ENCODE measurements at regions not wholly inside any gene's neighbourhood (a gene's known extent, or its start where the extent isn't known, plus 50 kb on each side); places are given as distances from the start of the nearest gene placed in this dataset.

DNA sequence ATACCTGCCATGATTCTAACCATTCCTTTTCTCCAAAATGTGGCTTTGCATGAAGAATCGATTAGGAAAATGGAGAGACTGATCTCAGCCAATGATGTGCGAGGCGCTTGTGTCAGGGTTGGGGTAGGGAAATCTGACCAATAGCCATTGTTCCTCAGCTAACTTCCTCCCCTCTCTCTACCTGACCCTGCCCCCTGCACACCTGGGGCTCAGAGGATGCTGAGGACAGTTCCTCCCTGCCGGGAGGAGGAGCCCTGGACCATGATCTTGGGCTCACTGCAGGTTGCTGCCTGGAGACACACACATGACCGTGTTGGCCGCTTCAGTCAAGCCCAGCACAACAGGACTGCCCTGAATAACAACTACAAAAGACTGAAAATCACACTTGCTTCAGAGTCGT, 119.8 kb upstream of the SFSWAP start:
- ChIA-PET POLR2A (ENCODE audit: partially characterized antibody) (no interaction called here), CTCF (ENCODE audit: partially characterized antibody) (interaction anchor here (0.8 to 2.0 kb wide), 5 partner anchors 13 to 459 kb away, joined by 3 to 7 read pairs (median 4); no protein-coding TSS in a partner anchor)
- Histone ChIP-seq H3K79me1 (ENCODE audit: low read depth, low read length) (no peaks in the 10 kb centered on the region), H4K91ac (replicated peaks; ENCODE audit: insufficient read length, low read length) (no peak overlapping the region), H3K23me2 (ENCODE audit: low read depth, low read length) (peaks cover 3% of the 10 kb centered on the region; the same call in 1 of the 2 replicates), H2AFZ (ENCODE audit: low read length) (no peak overlapping the region), H3K4me2 (ENCODE audit: insufficient read depth in 1 of 2, low read depth in 2 of 2, low read length in 2 of 2) (no peak overlapping the region), H3K14ac (ENCODE audit: insufficient read length) (no peak overlapping the region), H3K4ac (replicated peaks; ENCODE audit: insufficient read length, low read depth, low read length) (no peak overlapping the region), H2BK12ac (ENCODE audit: low read depth, low read length) (peak overlapping the region; percentile 31; the same call in 1 of the 2 replicates), H3K79me2 (ENCODE audit: control insufficient read depth in 1 of 2, insufficient read depth in 2 of 2, low read length in 2 of 2) (no peaks in the 10 kb centered on the region), H3K9me3 (ENCODE audit: insufficient read depth in 2 of 2, low read depth in 1 of 2, low read length in 1 of 2) (no peaks in the 10 kb centered on the region), H3K27me3 (replicated peaks in 1 of 4; ENCODE audit: control insufficient read depth in 3 of 4, extremely low read depth in 1 of 4, insufficient read depth in 3 of 4, low read length in 3 of 4) (no peaks in the 10 kb centered on the region), H2AK5ac (ENCODE audit: low read depth, low read length) (no peak overlapping the region), H2BK20ac (ENCODE audit: low read length) (no peak overlapping the region; the same call in 1 of the 2 replicates), H4K8ac (ENCODE audit: extremely low read depth, insufficient read depth, low read length) (no peak overlapping the region), H3K4me3 (ENCODE audit: extremely low read depth in 1 of 4, insufficient read depth in 2 of 4, low read depth in 3 of 4, low read length in 4 of 4) (no peak overlapping the region), H2BK120ac (replicated peaks; ENCODE audit: low read depth, low read length) (no peak overlapping the region), H3K36me3 (ENCODE audit: control insufficient read depth in 2 of 4, insufficient read depth in 4 of 4, low read length in 3 of 4) (no peaks in the 10 kb centered on the region), H3K56ac (replicated peaks; ENCODE audit: insufficient read length, low read depth, low read length) (no peak overlapping the region), H3K9ac (replicated peaks in 1 of 4; ENCODE audit: extremely low read depth in 1 of 4, low read depth in 3 of 4, low read length in 3 of 4) (no peak overlapping the region), H2BK5ac (ENCODE audit: low read depth, low read length) (no peak overlapping the region), H3K4me1 (replicated peaks in 1 of 4; ENCODE audit: control insufficient read depth in 3 of 4, insufficient read depth in 4 of 4, low read length in 3 of 4) (peaks cover 0 to 6% (median 4%) of the 10 kb centered on the region in 4 experiments; a peak in 5 of 7 replicates), H2BK15ac (ENCODE audit: low read length) (no peak overlapping the region), H3K27ac (ENCODE audit: low read depth, low read length) (no peak overlapping the region), H4K20me1 (replicated peaks in 1 of 2; ENCODE audit: control insufficient read depth in 1 of 2, insufficient read depth in 2 of 2, low read length in 2 of 2) (no peaks in the 10 kb centered on the region), H3K23ac (ENCODE audit: insufficient read length) (no peak overlapping the region), H4K5ac (ENCODE audit: insufficient read length, low read depth, low read length) (no peak overlapping the region), H3K18ac (ENCODE audit: extremely low read depth, low read length) (no peak overlapping the region)
- WGBS, 2 experiments (ENCODE audit: extremely low coverage in 1 of 2, insufficient coverage in 1 of 2, insufficient read length in 1 of 2, insufficient replicate concordance in 2 of 2, low coverage in 1 of 2, low lambda C conversion rate in 2 of 2, missing lambda C conversion rate in 1 of 2) = 86% methylated on average over 7 of the region's 7 CpGs; no CpG with 5 or more reads in 1 of the 2 experiments
- DNase-seq (ENCODE audit: low read depth in 1 of 2, low spot score in 2 of 2) (no peak), FAIRE-seq (no peak)
- TF ChIP-seq SIN3A (conservative IDR thresholded peaks at IDR 0.05 in 1 of 2, IDR thresholded peaks at IDR 0.05 in 1 of 2; ENCODE audit: low read depth in 1 of 2, low read length in 2 of 2) = no peak
- TF ChIP-seq JUN (IDR thresholded peaks at IDR 0.05; ENCODE audit: low read depth, low read length) = no peak
- TF ChIP-seq ASH2L (IDR thresholded peaks at IDR 0.05; ENCODE audit: low read length) = no peak
- no peak for TF ChIP-seq CREB1 (IDR thresholded peaks at IDR 0.05)
- TF ChIP-seq, protein P1, sequence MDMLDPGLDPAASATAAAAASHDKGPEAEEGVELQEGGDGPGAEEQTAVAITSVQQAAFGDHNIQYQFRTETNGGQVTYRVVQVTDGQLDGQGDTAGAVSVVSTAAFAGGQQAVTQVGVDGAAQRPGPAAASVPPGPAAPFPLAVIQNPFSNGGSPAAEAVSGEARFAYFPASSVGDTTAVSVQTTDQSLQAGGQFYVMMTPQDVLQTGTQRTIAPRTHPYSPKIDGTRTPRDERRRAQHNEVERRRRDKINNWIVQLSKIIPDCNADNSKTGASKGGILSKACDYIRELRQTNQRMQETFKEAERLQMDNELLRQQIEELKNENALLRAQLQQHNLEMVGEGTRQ (IDR thresholded peaks at IDR 0.05; ENCODE audit: low read length) = no peak
- TF ChIP-seq CHD1 (IDR thresholded peaks at IDR 0.05; ENCODE audit: low read depth, low read length) = no peak
- TF ChIP-seq CTBP2 (IDR thresholded peaks at IDR 0.05; ENCODE audit: borderline replicate concordance, insufficient read depth, insufficient read length, low read length) = no peak
- TF ChIP-seq BRCA1 (IDR thresholded peaks at IDR 0.05; ENCODE audit: low read depth, low read length) = no peak
- TF ChIP-seq, protein P2, sequence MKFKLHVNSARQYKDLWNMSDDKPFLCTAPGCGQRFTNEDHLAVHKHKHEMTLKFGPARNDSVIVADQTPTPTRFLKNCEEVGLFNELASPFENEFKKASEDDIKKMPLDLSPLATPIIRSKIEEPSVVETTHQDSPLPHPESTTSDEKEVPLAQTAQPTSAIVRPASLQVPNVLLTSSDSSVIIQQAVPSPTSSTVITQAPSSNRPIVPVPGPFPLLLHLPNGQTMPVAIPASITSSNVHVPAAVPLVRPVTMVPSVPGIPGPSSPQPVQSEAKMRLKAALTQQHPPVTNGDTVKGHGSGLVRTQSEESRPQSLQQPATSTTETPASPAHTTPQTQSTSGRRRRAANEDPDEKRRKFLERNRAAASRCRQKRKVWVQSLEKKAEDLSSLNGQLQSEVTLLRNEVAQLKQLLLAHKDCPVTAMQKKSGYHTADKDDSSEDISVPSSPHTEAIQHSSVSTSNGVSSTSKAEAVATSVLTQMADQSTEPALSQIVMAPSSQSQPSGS (IDR thresholded peaks at IDR 0.05; ENCODE audit: low read length) = no peak
- TF ChIP-seq NRF1 (IDR thresholded peaks at IDR 0.05; ENCODE audit: low read depth, low read length) = no peak
- TF ChIP-seq TAF7 (optimal IDR thresholded peaks at IDR 0.05; ENCODE audit: borderline replicate concordance, low read depth, low read length) = no peak
- TF ChIP-seq SIX5 (IDR thresholded peaks at IDR 0.05; ENCODE audit: low read depth, low read length) = no peak

Measured in H1 (cell line).